ENCODE measurements at regions not wholly inside any gene's neighbourhood (a gene's known extent, or its start where the extent isn't known, plus 50 kb on each side); places are given as distances from the start of the nearest gene placed in this dataset.

DNA sequence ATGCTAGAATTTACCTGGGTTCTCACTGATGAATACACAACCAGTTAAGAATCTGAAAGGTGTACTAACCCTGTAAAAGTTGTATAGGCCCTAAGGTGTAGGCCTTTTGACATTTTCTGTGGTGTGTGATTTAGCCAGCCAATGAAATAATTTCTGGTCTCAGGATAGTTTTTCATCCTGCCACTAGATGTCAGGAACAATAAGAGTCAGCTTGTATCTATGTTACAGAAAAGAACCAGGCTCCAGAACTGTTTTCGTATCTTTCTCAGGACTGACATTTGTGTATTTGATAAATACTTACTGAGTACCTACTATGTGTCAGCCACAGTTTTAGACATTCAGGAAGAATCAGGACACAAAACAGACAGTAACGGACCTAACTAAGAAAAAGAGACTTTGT is 673.6 kb upstream of the TENM3 start:
- Histone ChIP-seq H3K79me1 (ENCODE audit: low read depth in 1 of 2, low read length in 2 of 2) (no peaks in the 10 kb centered on the region), H3K9ac (ENCODE audit: low read depth, low read length) (no peak overlapping the region), H4K8ac (ENCODE audit: low read depth in 2 of 2, low read length in 2 of 2) (no peak overlapping the region), H4K5ac (ENCODE audit: low read depth, low read length) (no peak overlapping the region), H2BK15ac (ENCODE audit: low read depth, low read length) (no peak overlapping the region), H2BK120ac (ENCODE audit: low read depth, low read length) (no peak overlapping the region), H3K4me1 (ENCODE audit: control insufficient read depth, insufficient read depth, low read length) (peaks cover 2% of the 10 kb centered on the region; the same call in 1 of the 2 replicates), H3K36me3 (ENCODE audit: control insufficient read depth, insufficient read depth, low read length) (no peaks in the 10 kb centered on the region), H2BK5ac (ENCODE audit: low read depth, low read length, poor library complexity, severe bottlenecking) (no peak overlapping the region), H2AFZ (replicated peaks; ENCODE audit: low read length, poor library complexity) (no peak overlapping the region), H3K4me3 (ENCODE audit: insufficient read depth, low read depth, low read length) (no peak overlapping the region), H3K18ac (ENCODE audit: low read depth, low read length) (no peak overlapping the region), H3K23ac (ENCODE audit: low read depth, low read length) (no peak overlapping the region), H2AK9ac (replicated peaks; ENCODE audit: low read depth, low read length, poor library complexity) (no peak overlapping the region), H3K27me3 (ENCODE audit: control insufficient read depth, insufficient read depth, low read length) (no peaks in the 10 kb centered on the region), H3K56ac (ENCODE audit: extremely low read depth, insufficient read depth, low read length) (no peak overlapping the region), H3K27ac (ENCODE audit: insufficient read depth, low read length) (no peak overlapping the region), H3K14ac (replicated peaks; ENCODE audit: low read depth, low read length) (no peak overlapping the region), H2BK20ac (ENCODE audit: low read depth, low read length) (no peak overlapping the region; the same call in 1 of the 2 replicates), H3K9me3 (ENCODE audit: control insufficient read depth, insufficient read depth, low read length) (no peaks in the 10 kb centered on the region), H2AK5ac (ENCODE audit: low read depth, low read length) (no peak overlapping the region), H4K91ac (ENCODE audit: insufficient read depth, low read depth, low read length) (no peak overlapping the region), H4K20me1 (ENCODE audit: insufficient read depth, low read length) (no peaks in the 10 kb centered on the region), H3K9me1 (ENCODE audit: insufficient read depth, low read length) (no peaks in the 10 kb centered on the region), H3K4me2 (ENCODE audit: low read depth, low read length) (no peak overlapping the region), H3K4ac (ENCODE audit: low read depth, low read length) (no peak overlapping the region)
- DNase-seq (peak; percentile 65), ATAC-seq (ENCODE audit: low read depth) (peak; percentile 92)
- TF ChIP-seq CEBPB (IDR thresholded peaks at IDR 0.05; ENCODE audit: low read depth, low read length), result no peak
- TF ChIP-seq SMC3 (IDR thresholded peaks at IDR 0.05; ENCODE audit: low read depth, low read length), result peak; percentile 72
- TF ChIP-seq, protein P1, sequence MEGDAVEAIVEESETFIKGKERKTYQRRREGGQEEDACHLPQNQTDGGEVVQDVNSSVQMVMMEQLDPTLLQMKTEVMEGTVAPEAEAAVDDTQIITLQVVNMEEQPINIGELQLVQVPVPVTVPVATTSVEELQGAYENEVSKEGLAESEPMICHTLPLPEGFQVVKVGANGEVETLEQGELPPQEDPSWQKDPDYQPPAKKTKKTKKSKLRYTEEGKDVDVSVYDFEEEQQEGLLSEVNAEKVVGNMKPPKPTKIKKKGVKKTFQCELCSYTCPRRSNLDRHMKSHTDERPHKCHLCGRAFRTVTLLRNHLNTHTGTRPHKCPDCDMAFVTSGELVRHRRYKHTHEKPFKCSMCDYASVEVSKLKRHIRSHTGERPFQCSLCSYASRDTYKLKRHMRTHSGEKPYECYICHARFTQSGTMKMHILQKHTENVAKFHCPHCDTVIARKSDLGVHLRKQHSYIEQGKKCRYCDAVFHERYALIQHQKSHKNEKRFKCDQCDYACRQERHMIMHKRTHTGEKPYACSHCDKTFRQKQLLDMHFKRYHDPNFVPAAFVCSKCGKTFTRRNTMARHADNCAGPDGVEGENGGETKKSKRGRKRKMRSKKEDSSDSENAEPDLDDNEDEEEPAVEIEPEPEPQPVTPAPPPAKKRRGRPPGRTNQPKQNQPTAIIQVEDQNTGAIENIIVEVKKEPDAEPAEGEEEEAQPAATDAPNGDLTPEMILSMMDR (conservative IDR thresholded peaks at IDR 0.05; ENCODE audit: low read depth, low read length), result peak; percentile 69
- peak; percentile 79 for TF ChIP-seq RAD21 (IDR thresholded peaks at IDR 0.05; ENCODE audit: low read length)
- TF ChIP-seq MAZ (IDR thresholded peaks at IDR 0.05; ENCODE audit: borderline replicate concordance, low read depth, low read length), result no peak
- intact Hi-C loops (cut with micrococcal nuclease) (loop anchor here (1.0 to 10.0 kb wide), 5 partner anchors 574 to 1355 kb away; no protein-coding TSS in a partner anchor), dilution Hi-C loops (cut with HindIII; ENCODE audit: low sequenced_read_pairs, unreplicated experiment) (no loop called here), in situ Hi-C loops (cut with MboI; ENCODE audit: low sequenced_read_pairs) (loop anchor here (25.0 kb wide), 1 partner anchor 1243 kb away; no protein-coding TSS in a partner anchor)
- CTCF ChIA-PET, result no interaction called here
- POLR2A ChIA-PET (ENCODE audit: unreplicated experiment), result no interaction called here
- WGBS, 2 experiments (ENCODE audit: extremely low coverage in 2 of 2, insufficient read length in 1 of 2), result no CpG with 5 or more reads among the region's 2 CpGs
- BruUV-seq (replicated peaks), result no TSS peak

Data from IMR-90 (cell line).